K562 (cell line): ENCODE measurements at regions not wholly inside any gene's neighbourhood (a gene's known extent, or its start where the extent isn't known, plus 50 kb on each side); places are given as distances from the start of the nearest gene placed in this dataset.

Experiments
- ATAC-seq: fragments of 200-7000 bp; cut with Tn5 transposase; 3 replicates; pipeline ENCODE4 v1.9.1; 2020; ENCODE audit warnings: moderate library complexity
- BruUV-seq: library from RNA; stranded (reverse); fragments of 400-500 nt; replicated peaks from 2 replicates; lab custom pipeline; 2021; lab: Mats Ljungman, UMichigan
- CTCF ChIA-PET: fragments of 300-600 bp; formaldehyde crosslinking; extraction: SDS; loops from one replicate; lab custom pipeline; 2021; ENCODE audit warnings: low intra/inter-chr PET ratio; lab: Yijun Ruan, JAX
- POLR2A ChIA-PET: fragments of 300-600, 350-650 bp; sonication (Branson Sonifier 250); formaldehyde crosslinking; extraction: SDS; loops from one replicate; lab custom pipeline; 2021; ENCODE audit warnings: antibody characterized with exemption, inconsistent platforms; lab: Yijun Ruan, JAX
- DNase-seq, 4 experiments: peaks; one replicate each; pipeline versions ENCODE4 v3.0.0 to v3.0.0-alpha.2; 2011 to 2018; ENCODE audit warnings: low spot score in 3 of 4, mixed read lengths in 3 of 4; ENCODE audit errors: extremely low read depth in 1 of 4
- FAIRE-seq: peaks from 2 replicates; lab custom pipeline; 2011; peaks lifted over from hg19 to GRCh38; lab: Jason Lieb, UNC
- H2AFZ ChIP-seq: 2 replicates; pipeline ENCODE4 v1.6.0; 2011; ENCODE audit warnings: low read depth, low read length, control low read depth, inconsistent platforms
- H3K27ac ChIP-seq: fragments of 200-600 bp; 3 replicates; pipeline ENCODE4 v1.8.0; 2011; ENCODE audit warnings: low read depth, mild to moderate bottlenecking, control low read depth, inconsistent platforms, low read length, moderate library complexity, mixed read lengths; ENCODE audit errors: extremely low read depth
- H3K27me3 ChIP-seq, 2 experiments: fragments of 300-600 bp in 1 of 2; 2 replicates in 1 of 2; 3 replicates in 1 of 2; pipeline versions ENCODE4 v1.6.0 to v1.8.0; 2011; ENCODE audit warnings: inconsistent platforms in 2 of 2, low read length in 2 of 2, mild to moderate bottlenecking in 1 of 2, mixed read lengths in 1 of 2, moderate library complexity in 1 of 2; ENCODE audit not compliant: control insufficient read depth in 2 of 2, insufficient read depth in 2 of 2
- H3K36me3 ChIP-seq: fragments of 300-600 bp; 3 replicates; pipeline ENCODE4 v1.8.0; 2011; ENCODE audit warnings: mild to moderate bottlenecking, low read length, inconsistent platforms; ENCODE audit not compliant: control insufficient read depth, insufficient read depth
- H3K4me1 ChIP-seq, 2 experiments: fragments of 200-600 bp in 1 of 2; replicated peaks in 1 of 2; 2 replicates in 1 of 2; 3 replicates in 1 of 2; pipeline versions ENCODE4 v1.5.1 to v1.8.0; 2011; ENCODE audit warnings: inconsistent platforms in 2 of 2, low read length in 2 of 2, mild to moderate bottlenecking in 1 of 2, mixed read lengths in 1 of 2, moderate library complexity in 1 of 2; ENCODE audit not compliant: control insufficient read depth in 2 of 2, insufficient read depth in 2 of 2
- H3K4me2 ChIP-seq: 2 replicates; pipeline ENCODE4 v1.6.1; 2011; ENCODE audit warnings: low read length, control low read depth, inconsistent platforms, mixed read lengths; ENCODE audit not compliant: insufficient read depth
- H3K4me3 ChIP-seq: fragments of 200-600 bp; sonication (generic), shearing (Covaris generic); 2 replicates; pipeline ENCODE4 v1.5.1; 2016; ENCODE audit warnings: control low read depth, inconsistent platforms
- H3K79me2 ChIP-seq: fragments of 200-600 bp; 3 replicates; pipeline ENCODE4 v1.8.0; 2011; ENCODE audit warnings: low read length, inconsistent platforms; ENCODE audit not compliant: control insufficient read depth, insufficient read depth
- H3K9ac ChIP-seq, 2 experiments: 2 replicates each; pipeline versions ENCODE4 v1.6.0 to v1.6.1; 2011; ENCODE audit warnings: low read depth in 2 of 2, low read length in 2 of 2, control low read depth in 1 of 2, inconsistent platforms in 1 of 2, mild to moderate bottlenecking in 1 of 2, mixed read lengths in 1 of 2; ENCODE audit not compliant: insufficient read depth in 1 of 2
- H3K9me1 ChIP-seq: one replicate; pipeline ENCODE4 v1.6.0; 2011; ENCODE audit warnings: inconsistent platforms, mild to moderate bottlenecking, low read length, moderate library complexity; ENCODE audit not compliant: control insufficient read depth, insufficient read depth
- H3K9me3 ChIP-seq: replicated peaks from 2 replicates; pipeline ENCODE4 v1.5.1; 2011; ENCODE audit warnings: low read depth, low read length, inconsistent platforms; ENCODE audit not compliant: control insufficient read depth, insufficient read depth
- H4K20me1 ChIP-seq: replicated peaks from 2 replicates; pipeline ENCODE4 v1.6.1; 2011; ENCODE audit warnings: low read length, inconsistent platforms, mixed read lengths; ENCODE audit not compliant: control insufficient read depth, insufficient read depth
- CEBPZ ChIP-seq: fragments of 150-350 bp; IDR thresholded peaks from 2 replicates; pipeline ENCODE4 v1.6.1; 2014; ENCODE audit warnings: low read depth, mild to moderate bottlenecking, low read length, borderline replicate concordance
- HNRNPLL ChIP-seq: fragments of 200-400 bp; formaldehyde crosslinking; IDR thresholded peaks from 2 replicates; pipeline ENCODE4 v1.6.1; 2017; ENCODE audit warnings: low read length, low read depth, mild to moderate bottlenecking; ENCODE audit not compliant: poor library complexity, severe bottlenecking
- ZKSCAN1 ChIP-seq: fragments of 150-350 bp; IDR thresholded peaks from 2 replicates; pipeline ENCODE4 v1.6.1; 2016; ENCODE audit warnings: low read depth, low read length
- ZNF764 ChIP-seq: fragments of 250-450 bp; sonication (Bioruptor Pico); IDR thresholded peaks from 2 replicates; pipeline ENCODE4 v1.4.0; 2020; ENCODE audit warnings: low read depth, mild to moderate bottlenecking, moderate library complexity
- WGBS: fragments of 100-300 bp; shearing (Covaris generic); methylation state at CpG from one replicate; pipeline ENCODE4 v1.1.6; 2016; ENCODE audit warnings: low coverage, mixed read lengths; ENCODE audit not compliant: insufficient coverage; ENCODE audit errors: missing lambda C conversion rate; 5-methylcytosine and 5-hydroxymethylcytosine counted together
- in situ Hi-C: fragments of 300-500 bp; cut with MboI; formaldehyde crosslinking; loops from 4 replicates; pipeline ENCODE4 v1.15.0; 2018; ENCODE audit warnings: inconsistent platforms, mixed read lengths
- intact Hi-C: fragments of 100-400 bp; cut with micrococcal nuclease; formaldehyde crosslinking; loops from 2 replicates; pipeline ENCODE4 v1.14.2; 2022

DNA sequence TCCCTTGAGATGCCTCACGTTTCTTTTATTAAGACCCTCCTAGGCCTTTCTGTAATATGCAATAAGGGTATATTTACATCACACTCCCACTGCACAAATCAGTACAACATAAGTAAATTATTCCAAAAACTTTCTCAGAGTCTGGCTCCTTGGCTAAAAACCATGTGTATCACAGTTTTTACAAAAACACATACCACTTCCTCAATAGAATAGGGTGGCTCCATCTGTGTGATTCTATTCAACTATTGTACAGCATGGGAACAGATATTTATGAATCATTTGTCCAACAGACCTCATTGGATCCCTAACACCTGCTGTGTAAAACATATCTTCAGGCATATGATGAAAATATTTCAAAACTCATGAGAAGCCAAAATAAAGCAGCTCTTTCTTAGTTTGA lies 502.7 kb downstream of the EFNA5 start:
- TF ChIP-seq ZNF764 (CRISPR knock-in tag) = no peak
- TF ChIP-seq ZKSCAN1 = no peak
- TF ChIP-seq HNRNPLL = no peak
- TF ChIP-seq CEBPZ = no peak
- TF ChIP-seq, all 486 proteins: peak for 0
- FAIRE-seq = no peak
- H3K9me3 ChIP-seq = no peaks in the 10 kb centered on the region; the same call in 1 of the 2 replicates
- H3K27me3 ChIP-seq = no peaks in the 10 kb centered on the region
- ChIA-PET CTCF (no interaction called here), POLR2A (no interaction called here)
- no peaks in the 10 kb centered on the region for H3K79me2 ChIP-seq
- no TSS peak for BruUV-seq
- no peaks in the 10 kb centered on the region for H4K20me1 ChIP-seq
- intact Hi-C loops = no loop called here
- no peaks in the 10 kb centered on the region for H3K36me3 ChIP-seq
- in situ Hi-C loops = no loop called here
- no peak overlapping the region for H3K4me3 ChIP-seq
- H3K9ac ChIP-seq = no peak overlapping the region
- WGBS = 6% methylated on average over 1 of the region's 1 CpG
- no peak overlapping the region for H3K27ac ChIP-seq
- H3K4me1 ChIP-seq = no peaks in the 10 kb centered on the region
- DNase-seq = no peak
- ATAC-seq = no peak
- no peak overlapping the region for H3K4me2 ChIP-seq
- no peaks in the 10 kb centered on the region for H3K9me1 ChIP-seq
- no peak overlapping the region for H2AFZ ChIP-seq
